ENCODE measurements at regions not wholly inside any gene's neighbourhood (a gene's known extent, or its start where the extent isn't known, plus 50 kb on each side); places are given as distances from the start of the nearest gene placed in this dataset.

DNA sequence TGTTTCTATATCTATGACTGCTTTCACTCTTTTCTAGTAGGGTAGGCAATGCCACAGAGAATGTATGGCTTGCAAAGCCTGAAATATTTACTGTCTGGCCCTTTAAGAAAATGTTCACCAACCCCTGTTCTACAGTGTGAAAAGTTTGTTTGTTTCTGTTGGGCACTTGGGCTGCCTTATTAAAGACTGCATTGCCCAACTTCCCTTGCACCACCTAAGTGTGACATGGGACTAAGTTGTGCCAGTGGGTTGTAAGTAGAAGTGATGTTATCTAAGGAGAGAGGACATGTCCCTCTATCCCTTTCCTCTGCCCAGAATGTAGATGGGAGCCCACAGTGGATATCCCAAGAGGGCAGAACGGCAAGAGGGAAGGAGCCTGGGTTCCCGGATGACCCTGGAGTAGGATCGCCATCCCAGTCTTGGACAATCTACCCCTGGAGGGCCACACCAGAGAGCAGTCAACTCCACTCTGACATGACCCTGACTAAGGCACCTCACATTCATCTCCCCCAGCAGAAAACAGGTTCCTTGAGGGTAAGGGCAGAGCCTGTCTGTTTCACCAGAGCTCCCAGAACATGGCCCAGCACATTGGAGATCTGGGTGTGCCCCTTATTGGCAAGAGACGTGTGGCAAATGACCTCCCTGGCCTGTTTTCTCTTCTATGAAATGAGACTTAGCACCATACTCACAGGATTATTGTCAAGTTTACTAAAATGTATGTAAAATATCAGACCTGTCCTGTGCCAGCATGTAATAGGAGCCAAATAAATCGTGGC lies 138.8 kb downstream of the SMAD6 start:
- no peak for DNase-seq
- Histone ChIP-seq H3K4me3 (no peak overlapping the region), H3K27ac (peak overlapping the region; percentile 29 to 90 (median 88)), H3K4me1 (peaks cover 0 to 15% (median 12%) of the 10 kb centered on the region in 4 donors), H3K36me3 (no peaks in the 10 kb centered on the region), H3K9me3 (no peaks in the 10 kb centered on the region), H3K27me3 (no peaks in the 10 kb centered on the region)
- in situ Hi-C loops (cut with MboI; ENCODE audit: low pct_ligation_motif_present in 1 of 4, low pct_unique_long_range_greater_than_20kb in 1 of 4, low sequenced_read_pairs in 3 of 4) (loop anchor here in 1 of 4 donors (10.0 kb wide), 1 partner anchor 56 kb away; no protein-coding TSS in a partner anchor), intact Hi-C loops (cut with DNase I; ENCODE audit: low total_unique reads) (no loop called here)
- 70 to 84% methylated on average over 2 to 5 of the region's 5 CpGs for WGBS, 2 donors (ENCODE audit: low coverage in 1 of 2)
- TF ChIP-seq CTCF (IDR thresholded peaks at IDR 0.05): no peak
- no peak for TF ChIP-seq POLR2A (IDR thresholded peaks at IDR 0.05)
- TF ChIP-seq POLR2AphosphoS5 (IDR thresholded peaks at IDR 0.05): no peak
- TF ChIP-seq EP300 (IDR thresholded peaks at IDR 0.05; ENCODE audit: low read depth): no peak

DNA sequence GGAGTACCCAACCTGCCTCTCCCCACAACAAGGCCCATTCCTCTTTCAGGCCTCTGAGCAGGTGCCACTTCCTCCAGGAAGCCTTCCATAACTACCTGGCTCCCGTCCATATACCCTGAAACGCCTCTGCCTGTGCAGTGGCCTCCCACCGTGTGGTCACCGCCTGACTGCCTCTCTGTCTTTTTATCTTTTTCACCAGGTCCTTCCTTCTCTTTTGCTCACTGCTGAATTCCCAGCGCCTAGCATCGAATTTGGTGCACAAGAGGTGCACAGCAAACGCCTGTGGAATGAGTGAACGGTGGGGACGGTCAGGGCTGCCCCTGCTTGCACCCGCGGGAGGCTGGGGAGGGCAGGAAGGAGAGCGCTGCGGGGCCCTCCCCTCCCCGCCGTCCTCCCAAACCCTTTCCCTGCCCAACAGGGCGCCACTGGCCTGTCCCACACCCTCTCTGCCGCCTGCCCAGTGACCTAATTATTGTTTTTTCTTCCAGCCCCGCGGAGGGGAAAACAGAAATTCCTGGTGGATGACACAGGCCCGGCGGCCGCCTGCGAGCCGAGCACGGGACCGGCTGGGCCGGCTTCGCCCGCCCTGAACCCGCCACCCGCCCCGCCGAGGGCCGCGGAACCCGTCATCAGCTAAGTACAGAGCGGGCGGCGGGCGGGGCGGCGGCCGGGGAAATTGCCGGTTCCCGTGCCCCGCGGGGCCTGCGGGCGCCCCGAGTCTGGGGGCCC lies 140.1 kb downstream of the SMAD6 start:
- 5 to 25% methylated on average over 4 to 46 of the region's 50 CpGs for WGBS, 2 donors (ENCODE audit: low coverage in 1 of 2)
- TF ChIP-seq POLR2AphosphoS5 (IDR thresholded peaks at IDR 0.05) (peak; percentile 53 to 64 (median 54)), EP300 (IDR thresholded peaks at IDR 0.05; ENCODE audit: low read depth) (no peak)
- H3K27me3 ChIP-seq: no peaks in the 10 kb centered on the region
- in situ Hi-C loops (cut with MboI; ENCODE audit: low pct_ligation_motif_present in 1 of 4, low pct_unique_long_range_greater_than_20kb in 1 of 4, low sequenced_read_pairs in 3 of 4): loop anchor here in 1 of 4 donors (10.0 kb wide), 1 partner anchor 57 kb away; no protein-coding TSS in a partner anchor
- no peaks in the 10 kb centered on the region for H3K36me3 ChIP-seq
- no peaks in the 10 kb centered on the region for H3K9me3 ChIP-seq
- peak overlapping the region; percentile 0 to 53 (median 49) for H3K4me3 ChIP-seq
- peak overlapping the region; percentile 87 to 90 (median 88) for H3K27ac ChIP-seq
- H3K4me1 ChIP-seq: peaks cover 0 to 15% (median 12%) of the 10 kb centered on the region in 4 donors
- DNase-seq: peak; percentile 83
- intact Hi-C loops (cut with DNase I; ENCODE audit: low total_unique reads): no loop called here

GRCh38 chr15:66842710-66843441 lies 140.8 kb downstream of the SMAD6 start:
- no peaks in the 10 kb centered on the region for H3K27me3 ChIP-seq
- H3K4me3 ChIP-seq: peak overlapping the region in 3 of 4 donors; percentile 46 to 53 (median 52)
- H3K9me3 ChIP-seq: no peaks in the 10 kb centered on the region
- no peaks in the 10 kb centered on the region for H3K36me3 ChIP-seq
- WGBS, 2 donors (ENCODE audit: low coverage in 1 of 2): 20% methylated on average over 10 of the region's 58 CpGs; no CpG with 5 or more reads in 1 of the 2 donors
- DNase-seq: peak; percentile 77
- in situ Hi-C loops (cut with MboI; ENCODE audit: low pct_ligation_motif_present in 1 of 4, low pct_unique_long_range_greater_than_20kb in 1 of 4, low sequenced_read_pairs in 3 of 4) (loop anchor here in 1 of 4 donors (10.0 kb wide), 1 partner anchor 58 kb away; no protein-coding TSS in a partner anchor), intact Hi-C loops (cut with DNase I; ENCODE audit: low total_unique reads) (no loop called here)
- TF ChIP-seq CTCF (IDR thresholded peaks at IDR 0.05): no peak
- no peak for TF ChIP-seq POLR2A (IDR thresholded peaks at IDR 0.05)
- peak in 2 of 3 donors; percentile 49 to 54 for TF ChIP-seq POLR2AphosphoS5 (IDR thresholded peaks at IDR 0.05)
- TF ChIP-seq EP300 (IDR thresholded peaks at IDR 0.05; ENCODE audit: low read depth): no peak
- H3K27ac ChIP-seq: peak overlapping the region; percentile 87 to 90 (median 88)
- H3K4me1 ChIP-seq: peaks cover 0 to 15% (median 12%) of the 10 kb centered on the region in 4 donors

DNA sequence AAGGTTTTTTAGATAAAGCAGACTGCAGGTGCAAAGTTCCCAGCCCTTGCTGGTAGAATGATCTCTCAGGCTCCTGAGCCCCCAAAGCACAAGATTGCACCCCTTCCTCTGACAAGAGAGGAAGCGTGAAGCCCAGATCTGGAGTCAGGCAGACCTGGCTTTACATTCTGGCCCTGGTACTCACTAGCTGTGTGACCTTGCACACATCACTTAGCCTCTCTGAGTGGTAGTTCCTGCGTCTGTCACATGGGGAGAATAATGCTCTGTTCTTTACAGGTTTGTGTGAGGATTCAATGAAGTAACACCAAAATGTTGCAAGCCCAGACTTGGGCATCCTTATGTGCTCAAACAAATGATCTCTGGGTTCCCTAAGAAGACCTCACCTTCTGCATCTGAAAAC lies 141.5 kb downstream of the SMAD6 start:
- H3K4me3 ChIP-seq: no peak overlapping the region
- H3K9me3 ChIP-seq: no peaks in the 10 kb centered on the region
- no peak for TF ChIP-seq EP300 (IDR thresholded peaks at IDR 0.05; ENCODE audit: low read depth)
- TF ChIP-seq POLR2AphosphoS5 (IDR thresholded peaks at IDR 0.05): no peak
- TF ChIP-seq CTCF (IDR thresholded peaks at IDR 0.05): no peak
- TF ChIP-seq POLR2A (IDR thresholded peaks at IDR 0.05): no peak
- WGBS, 2 donors (ENCODE audit: low coverage in 1 of 2): 91% methylated on average over 2 of the region's 2 CpGs; no CpG with 5 or more reads in 1 of the 2 donors
- intact Hi-C loops (cut with DNase I; ENCODE audit: low total_unique reads): no loop called here
- no peaks in the 10 kb centered on the region for H3K36me3 ChIP-seq
- H3K27ac ChIP-seq: peak overlapping the region; percentile 87 to 90 (median 88)
- H3K4me1 ChIP-seq: peaks cover 0 to 15% (median 12%) of the 10 kb centered on the region in 4 donors
- in situ Hi-C loops (cut with MboI; ENCODE audit: low pct_ligation_motif_present in 1 of 4, low pct_unique_long_range_greater_than_20kb in 1 of 4, low sequenced_read_pairs in 3 of 4): loop anchor here in 1 of 4 donors (10.0 kb wide), 1 partner anchor 59 kb away; no protein-coding TSS in a partner anchor
- no peak for DNase-seq
- H3K27me3 ChIP-seq: no peaks in the 10 kb centered on the region

All from transverse colon (tissue), 4 donors.